ENCODE measurements at regions not wholly inside any gene's neighbourhood (a gene's known extent, or its start where the extent isn't known, plus 50 kb on each side); places are given as distances from the start of the nearest gene placed in this dataset.

GRCh38 chr15:20361091-20361490, 180.5 kb downstream of the GOLGA6L6 start:
- H3K9me3 Mint-ChIP-seq: no peaks in the 10 kb centered on the region
- H3K36me3 Mint-ChIP-seq (ENCODE audit: low read depth): no peaks in the 10 kb centered on the region

GRCh38 chr15:20358779-20359414, 182.7 kb downstream of the GOLGA6L6 start:
- H3K36me3 Mint-ChIP-seq (ENCODE audit: low read depth): no peaks in the 10 kb centered on the region
- no peak for TF ChIP-seq CTCF (IDR thresholded peaks at IDR 0.05)
- ChIA-PET CTCF (interaction anchor here (1.3 kb wide), 1 partner anchor 8 kb away, joined by 4 read pairs; no protein-coding TSS in a partner anchor), POLR2A (no interaction called here)
- DNase-seq (no peak), ATAC-seq (ENCODE audit: low read depth) (no peak)
- peaks cover 4% of the 10 kb centered on the region for H3K4me1 Mint-ChIP-seq
- intact Hi-C loops (cut with micrococcal nuclease): no loop called here
- H3K4me3 Mint-ChIP-seq: no peak overlapping the region
- H3K9me3 Mint-ChIP-seq: no peaks in the 10 kb centered on the region
- peaks cover 3% of the 10 kb centered on the region for H3K27me3 Mint-ChIP-seq
- no peak overlapping the region for H3K27ac Mint-ChIP-seq

More at GRCh38 chr15:20361091-20361490, 180.5 kb downstream of the GOLGA6L6 start:
- ATAC-seq (ENCODE audit: low read depth): no peak
- Mint-ChIP-seq H3K4me1 (peaks cover 4% of the 10 kb centered on the region), H3K27me3 (peaks cover 3% of the 10 kb centered on the region), H3K4me3 (no peak overlapping the region), H3K27ac (no peak overlapping the region)
- intact Hi-C loops (cut with micrococcal nuclease): no loop called here
- no peak for TF ChIP-seq CTCF (IDR thresholded peaks at IDR 0.05)
- DNase-seq: no peak
- CTCF ChIA-PET: no interaction called here
- POLR2A ChIA-PET: no interaction called here

- ChIA-PET CTCF (interaction anchor here (1.3 kb wide), 1 partner anchor 9 kb away, joined by 4 read pairs; no protein-coding TSS in a partner anchor), POLR2A (no interaction called here)
- ATAC-seq (ENCODE audit: low read depth) (no peak), DNase-seq (peak; percentile 16)
- no peak for TF ChIP-seq CTCF (IDR thresholded peaks at IDR 0.05)
- H3K9me3 Mint-ChIP-seq: no peaks in the 10 kb centered on the region
- intact Hi-C loops (cut with micrococcal nuclease): no loop called here
- no peak overlapping the region for H3K4me3 Mint-ChIP-seq
- H3K4me1 Mint-ChIP-seq: peaks cover 4% of the 10 kb centered on the region
- no peak overlapping the region for H3K27ac Mint-ChIP-seq
- H3K27me3 Mint-ChIP-seq: peaks cover 3% of the 10 kb centered on the region
- H3K36me3 Mint-ChIP-seq (ENCODE audit: low read depth): no peaks in the 10 kb centered on the region
Observed at GRCh38 chr15:20358066-20358778, 183.4 kb downstream of the GOLGA6L6 start.

- no peaks in the 10 kb centered on the region for H3K9me3 Mint-ChIP-seq
- H3K4me3 Mint-ChIP-seq: no peak overlapping the region
- DNase-seq (peak; percentile 15), ATAC-seq (ENCODE audit: low read depth) (no peak)
- no peak for TF ChIP-seq CTCF (IDR thresholded peaks at IDR 0.05)
- peaks cover 3% of the 10 kb centered on the region for H3K27me3 Mint-ChIP-seq
- no peaks in the 10 kb centered on the region for H3K36me3 Mint-ChIP-seq (ENCODE audit: low read depth)
- H3K4me1 Mint-ChIP-seq: peaks cover 4% of the 10 kb centered on the region
- CTCF ChIA-PET: interaction anchor here (1.3 kb wide), 1 partner anchor 10 kb away, joined by 4 read pairs; no protein-coding TSS in a partner anchor
- H3K27ac Mint-ChIP-seq: no peak overlapping the region
- intact Hi-C loops (cut with micrococcal nuclease): no loop called here
- POLR2A ChIA-PET: no interaction called here
Observed at GRCh38 chr15:20357481-20358065, 184.0 kb downstream of the GOLGA6L6 start.

- Mint-ChIP-seq H3K4me3 (no peak overlapping the region), H3K9me3 (no peaks in the 10 kb centered on the region), H3K27me3 (peaks cover 3% of the 10 kb centered on the region), H3K36me3 (ENCODE audit: low read depth) (no peaks in the 10 kb centered on the region), H3K27ac (no peak overlapping the region), H3K4me1 (peaks cover 4% of the 10 kb centered on the region)
- no peak for TF ChIP-seq CTCF (IDR thresholded peaks at IDR 0.05)
- intact Hi-C loops (cut with micrococcal nuclease): no loop called here
- no peak for DNase-seq
- CTCF ChIA-PET: interaction anchor here (1.3 kb wide), 1 partner anchor 1867 kb away, joined by 7 read pairs; no protein-coding TSS in a partner anchor
- ATAC-seq (ENCODE audit: low read depth): no peak
- POLR2A ChIA-PET: no interaction called here
Observed at GRCh38 chr15:20356911-20357480, 184.6 kb downstream of the GOLGA6L6 start.

All from activated B cell treated with CpG ODN at 0.5 μM for 24 hours (primary cell).